ENCODE measurements at regions not wholly inside any gene's neighbourhood (a gene's known extent, or its start where the extent isn't known, plus 50 kb on each side); places are given as distances from the start of the nearest gene placed in this dataset.

DNA sequence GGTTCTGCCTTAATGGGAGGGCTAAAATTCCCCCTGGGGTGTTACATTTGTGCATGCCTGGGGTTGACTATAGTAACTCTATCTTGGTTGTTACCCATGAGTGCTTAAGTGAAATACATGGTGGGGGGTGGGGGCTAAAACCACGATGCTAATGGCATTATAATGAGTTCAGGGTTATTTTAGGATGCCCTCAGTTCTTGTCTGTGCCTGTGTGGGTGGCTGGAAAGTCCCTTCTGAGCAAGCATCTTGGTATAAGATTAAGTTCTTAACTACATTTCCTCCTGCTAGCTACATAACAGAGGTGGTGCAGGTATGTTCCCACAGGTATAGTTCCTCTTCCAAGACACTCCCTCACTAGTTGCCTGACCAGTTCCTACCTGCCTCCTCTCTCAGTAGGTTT lies 822.3 kb downstream of the LRFN5 start:
- DNase-seq = no peak

- DNase-seq = no peak
Observed at GRCh38 chr14:42424501-42424900, 817.8 kb downstream of the LRFN5 start.

DNA sequence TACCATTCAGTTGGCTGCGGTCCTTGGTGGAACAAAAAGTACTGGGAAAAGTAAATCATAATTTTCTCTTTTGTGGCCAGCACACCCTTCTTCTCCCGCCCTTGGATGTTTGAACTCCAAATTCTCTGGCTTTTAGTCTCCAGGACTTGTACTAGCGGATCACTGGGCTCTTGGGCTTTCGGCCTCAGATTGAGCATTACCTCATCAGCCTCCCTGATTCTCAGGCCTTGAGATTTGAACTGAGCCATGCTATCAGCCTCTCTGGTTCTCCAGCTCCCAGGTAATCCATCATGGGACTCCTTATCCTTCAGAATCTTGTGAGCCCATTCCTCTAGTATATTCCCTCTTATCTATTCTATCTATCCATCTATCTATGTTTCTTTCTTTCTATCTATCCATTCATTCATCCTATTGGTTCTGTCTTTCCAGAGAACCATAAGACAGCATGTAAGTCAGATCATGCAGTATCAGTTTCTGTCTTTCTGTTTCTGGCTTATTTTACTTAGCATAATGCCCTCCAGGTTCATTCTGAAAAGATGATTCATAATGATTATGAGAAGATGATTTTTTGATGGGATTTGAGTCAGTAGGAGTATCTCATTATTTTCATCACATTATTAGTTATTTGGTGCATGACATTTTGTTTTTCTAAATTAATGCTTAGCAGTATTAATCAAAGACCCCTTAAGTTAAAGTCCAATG lies 814.9 kb downstream of the LRFN5 start:
- DNase-seq = no peak

DNA sequence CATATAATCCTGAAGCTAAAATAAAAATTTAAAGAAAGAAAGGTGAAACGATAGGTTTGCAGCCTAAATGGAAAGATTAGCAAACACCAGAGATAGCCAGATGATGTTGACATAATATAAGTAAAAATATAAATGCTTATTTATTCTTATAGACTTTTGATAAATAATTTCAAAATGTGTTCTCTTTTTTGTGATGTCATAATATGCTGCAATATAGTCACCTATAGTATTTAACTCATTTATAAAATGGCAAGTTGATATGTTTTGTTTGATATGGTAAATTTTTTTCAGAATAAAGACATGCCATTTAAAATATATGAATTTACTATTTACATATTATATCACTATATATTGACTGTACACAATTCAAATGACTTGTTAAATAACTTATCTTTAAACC lies 813.4 kb downstream of the LRFN5 start:
- DNase-seq = no peak

GRCh38 chr14:42407153-42407552 lies 800.5 kb downstream of the LRFN5 start:
- no peak for DNase-seq

DNA sequence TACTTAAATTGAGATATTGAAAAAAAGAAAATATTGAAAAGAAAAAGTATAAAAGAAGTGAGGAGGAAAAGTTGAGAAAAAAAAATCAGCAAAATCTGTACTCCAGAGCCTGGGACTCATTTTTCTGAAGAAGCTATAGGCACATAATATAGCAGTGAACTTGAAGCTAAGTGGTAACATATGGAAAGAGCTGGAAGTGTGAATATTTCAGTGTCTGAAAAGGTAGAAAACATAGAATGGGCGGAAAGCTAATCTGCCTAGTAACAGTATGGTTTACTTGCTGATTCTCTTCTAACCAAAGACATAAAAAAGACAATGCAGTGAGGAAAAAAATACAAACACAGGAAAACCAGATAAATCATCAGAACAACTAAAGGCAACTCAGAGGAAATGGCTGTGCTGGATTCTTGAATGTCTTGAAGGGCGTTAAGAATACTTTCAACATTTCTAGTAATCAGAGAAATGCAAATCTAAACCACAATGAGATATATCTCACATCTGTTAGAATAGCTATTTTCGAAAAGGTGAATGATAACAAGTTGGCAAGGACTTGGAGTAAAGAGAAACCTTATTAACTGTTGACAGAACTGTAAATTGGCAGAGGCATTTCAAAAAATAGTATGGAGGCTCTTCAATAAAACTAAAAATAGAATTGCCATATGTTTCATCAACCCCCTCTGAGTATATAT lies 784.6 kb downstream of the LRFN5 start:
- no peak for DNase-seq

GRCh38 chr14:42378880-42379279 lies 772.2 kb downstream of the LRFN5 start:
- DNase-seq = no peak

DNA sequence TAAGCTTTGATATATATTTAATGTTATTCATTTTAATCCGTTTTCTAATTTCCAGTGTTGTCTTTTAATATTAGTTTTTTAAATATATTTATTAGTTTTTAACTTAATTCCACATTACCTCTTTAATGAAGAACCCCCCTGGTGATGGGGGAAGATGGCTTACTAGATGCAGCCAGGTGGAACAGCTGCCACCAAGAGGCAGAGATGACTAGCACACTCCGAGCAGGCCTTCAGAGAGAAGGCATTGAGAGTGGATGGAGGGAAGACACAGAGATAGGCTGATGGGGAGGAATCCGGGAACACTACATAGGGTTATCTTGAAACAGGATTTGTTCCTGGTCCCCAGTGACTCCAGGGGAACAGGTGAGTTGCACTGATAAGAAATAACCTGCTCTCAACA lies 771.6 kb downstream of the LRFN5 start:
- DNase-seq = no peak

GRCh38 chr14:42374332-42374731 lies 767.7 kb downstream of the LRFN5 start:
- DNase-seq = no peak

GRCh38 chr14:42370056-42370455 lies 763.4 kb downstream of the LRFN5 start:
- no peak for DNase-seq

DNA sequence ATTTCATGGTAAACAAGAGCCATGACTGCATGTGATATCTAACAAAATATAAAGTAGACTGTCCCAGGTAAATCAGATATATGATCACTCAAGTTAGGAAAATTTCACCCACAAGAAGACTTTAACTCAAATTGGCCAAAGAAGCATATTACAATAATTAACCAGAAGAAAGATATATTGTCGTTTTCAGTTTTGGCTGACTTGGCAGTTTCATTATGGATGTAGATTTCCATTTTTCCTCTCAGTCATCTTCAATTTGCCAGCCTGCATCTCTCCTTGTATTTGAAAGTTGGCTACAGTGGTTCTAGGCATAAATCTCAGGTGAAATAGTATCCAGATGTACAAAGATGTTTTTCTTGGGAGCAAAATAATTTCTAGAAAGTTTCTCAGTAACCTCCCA lies 761.6 kb downstream of the LRFN5 start:
- DNase-seq = no peak

GRCh38 chr14:42353315-42353714 lies 746.6 kb downstream of the LRFN5 start:
- DNase-seq = no peak

- DNase-seq = no peak
Observed at GRCh38 chr14:42335918-42336317, 729.2 kb downstream of the LRFN5 start.

- DNase-seq = no peak
Observed at GRCh38 chr14:42334931-42335330, 728.3 kb downstream of the LRFN5 start.

DNA sequence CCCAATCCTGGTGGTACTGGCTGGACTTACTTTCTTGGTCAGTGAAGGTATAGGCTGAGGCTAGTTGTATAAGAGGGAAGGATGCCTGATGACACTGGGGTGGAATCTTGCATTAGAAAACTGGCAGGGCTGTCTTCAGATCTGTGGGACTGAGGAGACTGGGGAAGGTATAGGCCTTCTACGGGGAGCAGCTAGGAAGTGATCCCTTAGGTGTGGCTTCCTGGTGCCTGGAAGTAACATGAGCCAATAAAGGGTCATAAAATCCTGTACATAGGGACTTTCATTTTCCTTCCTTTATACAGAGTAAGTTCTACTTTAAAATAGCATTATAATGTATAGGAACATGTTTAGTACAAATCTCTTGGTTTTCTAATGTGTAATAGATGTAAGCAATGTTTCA lies 716.8 kb downstream of the LRFN5 start:
- DNase-seq = no peak

GRCh38 chr14:42322531-42323284 lies 716.0 kb downstream of the LRFN5 start:
- DNase-seq = peak; percentile 8

DNA sequence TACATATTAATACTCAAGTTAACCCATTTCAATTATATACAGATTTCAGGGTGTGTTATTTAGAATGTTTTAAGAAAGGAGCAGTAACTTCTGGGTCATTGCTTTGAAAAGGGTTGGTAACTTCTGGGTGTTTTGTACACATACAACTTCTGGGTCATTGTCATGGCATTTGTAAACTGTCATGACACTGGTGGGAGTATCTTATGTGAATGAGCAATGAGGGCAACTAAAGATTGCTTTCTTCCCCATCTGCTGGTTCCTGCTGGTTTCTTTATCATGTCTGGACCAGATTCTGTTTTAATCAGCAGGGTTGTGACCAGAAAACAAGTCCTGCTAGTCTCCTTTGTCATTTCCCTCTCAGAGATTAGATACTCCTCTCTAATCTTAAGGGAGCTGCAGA lies 713.3 kb downstream of the LRFN5 start:
- peak; percentile 84 for DNase-seq

DNA sequence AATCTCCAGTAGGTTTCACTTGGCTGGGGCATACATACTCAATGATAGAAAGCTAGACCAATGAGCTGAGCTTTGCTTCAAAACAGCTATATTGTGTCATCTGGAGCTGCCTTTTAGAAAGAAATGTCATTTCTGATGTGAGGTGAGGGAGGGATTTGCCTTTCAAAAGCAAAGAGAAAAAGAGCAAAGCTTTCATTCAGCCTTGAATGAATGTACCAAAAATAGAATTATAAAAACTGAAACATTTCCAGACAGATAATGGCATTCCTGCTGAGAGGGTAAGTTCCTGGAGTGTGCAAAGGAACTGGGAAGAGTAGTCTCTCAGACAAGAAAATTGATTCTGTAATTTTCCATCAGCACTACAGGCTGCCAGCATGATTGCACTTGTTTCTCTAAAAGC lies 710.0 kb downstream of the LRFN5 start:
- DNase-seq = peak; percentile 2

GRCh38 chr14:42311876-42312275 lies 705.2 kb downstream of the LRFN5 start:
- no peak for DNase-seq

DNA sequence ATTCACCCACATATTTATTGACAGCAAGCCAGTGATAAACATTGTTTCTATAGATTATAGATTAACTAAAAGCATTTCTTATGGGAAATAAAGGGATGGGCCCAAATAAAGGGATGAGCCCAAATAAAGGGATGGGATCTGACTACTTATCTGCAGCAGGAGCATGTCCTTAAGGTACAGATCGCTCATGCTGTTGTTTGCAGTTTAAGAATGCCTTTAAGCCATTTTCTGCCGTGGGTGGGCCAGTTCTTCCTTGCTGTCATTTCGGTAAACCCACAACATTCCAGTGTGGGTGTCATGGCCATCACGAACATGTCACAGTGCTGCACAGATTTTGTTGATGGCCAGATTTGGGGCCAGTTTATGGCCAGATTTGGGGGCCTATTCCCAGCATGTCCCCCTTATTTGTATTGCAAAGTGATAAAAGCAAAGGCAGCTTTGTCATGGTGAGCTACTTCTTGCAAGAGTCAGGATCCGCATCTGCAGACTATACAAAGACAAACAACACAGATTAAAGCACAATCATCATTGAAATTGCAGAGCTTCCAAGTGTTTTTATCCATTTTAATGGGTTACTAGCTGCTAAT lies 700.7 kb downstream of the LRFN5 start:
- DNase-seq = peak; percentile 0

DNA sequence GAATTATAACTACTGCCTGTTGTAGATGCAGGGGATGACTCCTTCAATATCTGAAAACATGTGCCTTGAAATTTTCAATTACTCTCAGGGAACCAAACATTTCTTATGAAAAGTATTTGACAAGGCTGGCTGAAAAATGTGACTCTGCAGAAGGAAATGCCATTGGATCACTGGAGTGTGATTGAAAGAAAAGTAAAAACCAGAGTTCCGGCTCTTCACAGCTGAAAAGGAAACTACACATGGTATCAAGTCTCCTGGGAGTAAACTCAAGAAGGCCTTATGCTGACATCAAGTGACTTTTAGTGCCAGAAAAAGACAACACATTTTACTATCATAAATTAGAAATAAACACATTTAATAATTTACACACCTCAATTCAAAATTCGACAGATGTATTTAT lies 693.0 kb downstream of the LRFN5 start:
- no peak for DNase-seq

GRCh38 chr14:42293180-42293579 lies 686.5 kb downstream of the LRFN5 start:
- DNase-seq = no peak

DNA sequence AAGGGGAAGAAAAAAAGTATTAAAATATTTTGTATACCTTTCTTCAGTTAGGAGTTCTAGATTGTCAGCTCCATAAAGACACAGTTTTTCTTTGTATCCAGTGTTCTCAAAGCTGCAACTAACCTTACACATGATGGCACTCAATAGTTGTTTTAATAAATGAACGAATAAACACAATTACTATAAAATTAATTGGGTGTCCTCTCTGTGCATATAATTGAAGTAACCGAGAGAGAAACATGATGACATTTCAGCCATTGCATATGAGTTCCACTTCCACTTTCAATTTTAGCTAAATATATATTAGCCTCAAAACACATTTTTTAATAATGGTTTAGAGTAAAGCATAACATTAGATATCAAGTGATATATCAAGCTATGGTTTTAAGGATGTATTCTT lies 671.2 kb downstream of the LRFN5 start:
- peak; percentile 54 for DNase-seq

DNA sequence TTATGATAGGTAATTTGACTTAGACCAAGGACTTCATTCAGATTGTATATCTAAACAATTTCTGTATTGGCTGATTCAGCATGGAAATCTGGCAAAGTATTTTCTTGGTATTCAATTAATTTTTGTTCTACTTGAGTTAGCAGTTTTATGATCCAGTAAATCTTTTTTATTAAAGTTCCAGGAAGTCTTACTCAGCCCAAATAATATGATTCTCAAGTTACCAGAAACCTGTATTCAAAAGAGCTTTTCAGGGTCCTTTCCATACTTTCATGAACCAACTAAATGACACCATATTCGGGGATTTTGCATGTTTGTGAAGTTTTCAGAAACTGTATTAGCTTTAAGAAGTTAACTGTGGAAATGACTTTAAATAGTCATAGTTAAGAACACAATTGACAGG lies 662.6 kb downstream of the LRFN5 start:
- DNase-seq = no peak
